Activated B cell treated with CpG ODN at 0.5 μM for 24 hours (primary cell): ENCODE measurements at regions not wholly inside any gene's neighbourhood (a gene's known extent, or its start where the extent isn't known, plus 50 kb on each side); places are given as distances from the start of the nearest gene placed in this dataset.
"Not testable (repeated sequence)": the region's sequence is repeated elsewhere in the genome, so short reads cannot be mapped to it uniquely, and the experiment has no call there.

Experiments used
- ATAC-seq: fragments of 200-7000 bp; cut with Tn5 transposase; one replicate; pipeline ENCODE4 v1.10.0; 2021; ENCODE audit warnings: low read depth, mild to moderate bottlenecking, moderate library complexity
- CTCF ChIA-PET: fragments of 350-600 bp; sonication (Branson Sonifier 250); formaldehyde crosslinking; loops from one replicate; lab custom pipeline; 2021; ENCODE audit warnings: antibody characterized with exemption; lab: Charles Lee
- POLR2A ChIA-PET: fragments of 350-600 bp; sonication (Branson Sonifier 250); formaldehyde crosslinking; loops from one replicate; lab custom pipeline; 2021; ENCODE audit warnings: antibody characterized with exemption; lab: Charles Lee
- DNase-seq: peaks from one replicate; pipeline ENCODE4 v3.0.0; 2022
- H3K27ac Mint-ChIP-seq: one replicate; pipeline ENCODE4 v1.8.0; 2020; ENCODE audit warnings: mixed read lengths
- H3K27me3 Mint-ChIP-seq: one replicate; pipeline ENCODE4 v1.8.0; 2021; ENCODE audit warnings: mixed read lengths
- H3K36me3 Mint-ChIP-seq: one replicate; pipeline ENCODE4 v1.8.0; 2021; ENCODE audit warnings: low read depth, mixed read lengths
- H3K4me1 Mint-ChIP-seq: one replicate; pipeline ENCODE4 v1.8.0; 2021; ENCODE audit warnings: mixed read lengths
- H3K4me3 Mint-ChIP-seq: one replicate; pipeline ENCODE4 v1.8.0; 2020; ENCODE audit warnings: mild to moderate bottlenecking, mixed read lengths
- H3K9me3 Mint-ChIP-seq: one replicate; pipeline ENCODE4 v1.8.0; 2020; ENCODE audit warnings: mixed read lengths
- CTCF ChIP-seq: fragments of 200-600 bp; IDR thresholded peaks from one replicate; pipeline ENCODE4 v1.8.0; 2022; ENCODE audit warnings: antibody characterized with exemption, mild to moderate bottlenecking
- intact Hi-C: fragments of 100-400 bp; cut with micrococcal nuclease; formaldehyde crosslinking; loops from one replicate; pipeline ENCODE4 v1.15.1; 2024

GRCh38 chr6:80962382-80962781 is 790.1 kb downstream of the TENT5A start:
- Mint-ChIP-seq H3K27me3 (no peaks in the 10 kb centered on the region), H3K4me1 (no peaks in the 10 kb centered on the region), H3K4me3 (no peak overlapping the region), H3K36me3 (no peaks in the 10 kb centered on the region), H3K27ac (no peak overlapping the region), H3K9me3 (peaks cover 2% of the 10 kb centered on the region)
- intact Hi-C loops: no loop called here
- DNase-seq (no peak), ATAC-seq (no peak)
- no peak for TF ChIP-seq CTCF
- CTCF ChIA-PET: no interaction called here
- POLR2A ChIA-PET: no interaction called here

GRCh38 chr6:80961166-80961565 is 791.3 kb downstream of the TENT5A start:
- H3K4me3 Mint-ChIP-seq: no peak overlapping the region
- intact Hi-C loops: no loop called here
- POLR2A ChIA-PET: no interaction called here
- no peaks in the 10 kb centered on the region for H3K27me3 Mint-ChIP-seq
- ATAC-seq (no peak), DNase-seq (no peak)
- no peak for TF ChIP-seq CTCF
- no peaks in the 10 kb centered on the region for H3K36me3 Mint-ChIP-seq
- peaks cover 5% of the 10 kb centered on the region for H3K9me3 Mint-ChIP-seq
- no peak overlapping the region for H3K27ac Mint-ChIP-seq
- CTCF ChIA-PET: no interaction called here
- no peaks in the 10 kb centered on the region for H3K4me1 Mint-ChIP-seq

GRCh38 chr6:80959034-80959433 is 793.4 kb downstream of the TENT5A start:
- H3K27me3 Mint-ChIP-seq: no peaks in the 10 kb centered on the region
- DNase-seq (no peak), ATAC-seq (no peak)
- H3K27ac Mint-ChIP-seq: no peak overlapping the region
- CTCF ChIA-PET: no interaction called here
- H3K4me3 Mint-ChIP-seq: no peak overlapping the region
- intact Hi-C loops: no loop called here
- no peak for TF ChIP-seq CTCF
- H3K9me3 Mint-ChIP-seq: peaks cover 5% of the 10 kb centered on the region
- POLR2A ChIA-PET: no interaction called here
- no peaks in the 10 kb centered on the region for H3K4me1 Mint-ChIP-seq
- H3K36me3 Mint-ChIP-seq: no peaks in the 10 kb centered on the region

GRCh38 chr6:80956898-80957297 is 795.6 kb downstream of the TENT5A start:
- H3K36me3 Mint-ChIP-seq: no peaks in the 10 kb centered on the region
- TF ChIP-seq CTCF: no peak
- H3K27ac Mint-ChIP-seq: no peak overlapping the region
- POLR2A ChIA-PET: no interaction called here
- CTCF ChIA-PET: no interaction called here
- H3K27me3 Mint-ChIP-seq: no peaks in the 10 kb centered on the region
- no peaks in the 10 kb centered on the region for H3K4me1 Mint-ChIP-seq
- no peak for DNase-seq
- no peak for ATAC-seq
- peaks cover 5% of the 10 kb centered on the region for H3K9me3 Mint-ChIP-seq
- intact Hi-C loops: no loop called here
- no peak overlapping the region for H3K4me3 Mint-ChIP-seq

GRCh38 chr6:80952479-80952878 is 800.0 kb downstream of the TENT5A start:
- H3K27me3 Mint-ChIP-seq, ATAC-seq, H3K36me3 Mint-ChIP-seq, CTCF ChIA-PET, DNase-seq, H3K27ac Mint-ChIP-seq, intact Hi-C loops, H3K9me3 Mint-ChIP-seq, POLR2A ChIA-PET, H3K4me3 Mint-ChIP-seq, H3K4me1 Mint-ChIP-seq: not testable (repeated sequence)

- DNase-seq (no peak), ATAC-seq (no peak)
- ChIA-PET CTCF (no interaction called here), POLR2A (no interaction called here)
- intact Hi-C loops: no loop called here
- H3K27me3 Mint-ChIP-seq: no peaks in the 10 kb centered on the region
- no peak overlapping the region for H3K4me3 Mint-ChIP-seq
- no peaks in the 10 kb centered on the region for H3K36me3 Mint-ChIP-seq
- TF ChIP-seq CTCF: no peak
- H3K9me3 Mint-ChIP-seq: no peaks in the 10 kb centered on the region
- no peak overlapping the region for H3K27ac Mint-ChIP-seq
- H3K4me1 Mint-ChIP-seq: no peaks in the 10 kb centered on the region
Measured at GRCh38 chr6:80946402-80946801, 806.1 kb downstream of the TENT5A start.
